Ovary (tissue), 7 donors: ENCODE measurements at regions not wholly inside any gene's neighbourhood (a gene's known extent, or its start where the extent isn't known, plus 50 kb on each side); places are given as distances from the start of the nearest gene placed in this dataset.

ENCODE experiments used
- DNase-seq, 5 donors: peaks; one replicate each; pipeline ENCODE4 v3.0.0-alpha.2; 2019 to 2020
- H3K27ac ChIP-seq, 2 donors: fragments of 200-600 bp; one replicate each; pipeline versions ENCODE4 v1.5.1 to v1.8.0; 2019 to 2022
- H3K27me3 ChIP-seq: fragments of 200-600 bp; one replicate; pipeline ENCODE4 v1.8.0; 2022
- H3K36me3 ChIP-seq: fragments of 200-600 bp; sonication (generic); one replicate; pipeline ENCODE4 v1.5.1; 2019
- H3K4me1 ChIP-seq: one replicate; pipeline ENCODE4 v1.8.1; 2013; ENCODE audit warnings: mild to moderate bottlenecking, moderate library complexity; ENCODE audit not compliant: insufficient read depth
- H3K4me3 ChIP-seq: fragments of 200-600 bp; sonication (generic); one replicate; pipeline ENCODE4 v1.5.1; 2017
- H3K9me3 ChIP-seq, 2 donors: fragments of 200-600 bp in 1 of 2; sonication (generic) in 1 of 2; one replicate each; pipeline versions ENCODE4 v1.5.1 to v1.8.1; 2013 to 2019; ENCODE audit warnings: mild to moderate bottlenecking in 1 of 2, moderate library complexity in 1 of 2
- EP300 ChIP-seq: sonication (generic); formaldehyde crosslinking; IDR thresholded peaks from one replicate; pipeline ENCODE4 v1.6.1; 2017; ENCODE audit warnings: antibody characterized with exemption
- POLR2A ChIP-seq: fragments of 450-650 bp; IDR thresholded peaks from one replicate; pipeline ENCODE4 v1.6.1; 2017; ENCODE audit warnings: antibody characterized with exemption, mild to moderate bottlenecking, moderate library complexity
- WGBS, 3 donors: extraction: QIAGEN DNeasy Blood & Tissue Kit in 1 of 3; methylation state at CpG; one replicate each; pipeline versions ENCODE4 v1.1.5 to v1.1.7; 2013 to 2017; 5-methylcytosine and 5-hydroxymethylcytosine counted together
- intact Hi-C, 4 donors: fragments of 100-400 bp; cut with DNase I; formaldehyde crosslinking; loops; one replicate each; pipeline versions ENCODE4 v1.11.0 to v1.15.1; 2022 to 2023
- TF ChIP-seq, protein P1 (sequence below), 3 donors: fragments of 450-650 bp in 2 of 3; fragments of 200-600 bp in 1 of 3; IDR thresholded peaks; one replicate each; pipeline versions ENCODE4 v1.5.1 to v1.8.0; 2016 to 2022; ENCODE audit warnings: antibody characterized with exemption in 3 of 3, mild to moderate bottlenecking in 1 of 3
- donor health status: DM: no; HTN: no; CAD: no; lungs with moderate emphysema.
- donor health status: DM: no; HTN: no; CAD: no.
- donor health status: Bipolar disorder and iron deficiency.
- donor health status: DM: no; HTN: no; CAD: no.
- donor health status: DM: yes; HTN: yes; CAD: no.

DNA sequence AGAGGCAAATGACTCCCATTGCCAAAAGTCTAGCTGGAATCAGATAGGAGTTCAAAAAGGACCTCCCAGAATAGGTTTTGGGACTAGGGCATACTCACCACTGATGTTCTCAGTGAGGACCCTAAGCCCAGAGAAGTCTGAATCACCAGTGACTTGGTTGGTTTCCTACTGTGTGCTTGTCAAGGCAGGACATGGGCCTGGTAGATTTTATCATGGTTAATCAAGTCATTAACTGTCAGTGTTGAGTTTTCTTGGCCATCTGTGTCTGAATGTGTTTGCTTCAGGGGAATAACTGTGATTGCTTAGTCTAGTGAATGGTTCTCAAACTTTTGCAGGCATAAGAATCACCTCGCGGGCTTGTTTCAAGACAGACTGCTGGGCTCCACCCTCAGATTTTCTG is 99.0 kb upstream of the GDNF start:
- WGBS, 3 donors, result 91 to 97% (median 97%) methylated on average over 2 of the region's 2 CpGs
- intact Hi-C loops, result no loop called here
- TF ChIP-seq POLR2A, result no peak
- TF ChIP-seq EP300, result no peak
- TF ChIP-seq, protein P1, sequence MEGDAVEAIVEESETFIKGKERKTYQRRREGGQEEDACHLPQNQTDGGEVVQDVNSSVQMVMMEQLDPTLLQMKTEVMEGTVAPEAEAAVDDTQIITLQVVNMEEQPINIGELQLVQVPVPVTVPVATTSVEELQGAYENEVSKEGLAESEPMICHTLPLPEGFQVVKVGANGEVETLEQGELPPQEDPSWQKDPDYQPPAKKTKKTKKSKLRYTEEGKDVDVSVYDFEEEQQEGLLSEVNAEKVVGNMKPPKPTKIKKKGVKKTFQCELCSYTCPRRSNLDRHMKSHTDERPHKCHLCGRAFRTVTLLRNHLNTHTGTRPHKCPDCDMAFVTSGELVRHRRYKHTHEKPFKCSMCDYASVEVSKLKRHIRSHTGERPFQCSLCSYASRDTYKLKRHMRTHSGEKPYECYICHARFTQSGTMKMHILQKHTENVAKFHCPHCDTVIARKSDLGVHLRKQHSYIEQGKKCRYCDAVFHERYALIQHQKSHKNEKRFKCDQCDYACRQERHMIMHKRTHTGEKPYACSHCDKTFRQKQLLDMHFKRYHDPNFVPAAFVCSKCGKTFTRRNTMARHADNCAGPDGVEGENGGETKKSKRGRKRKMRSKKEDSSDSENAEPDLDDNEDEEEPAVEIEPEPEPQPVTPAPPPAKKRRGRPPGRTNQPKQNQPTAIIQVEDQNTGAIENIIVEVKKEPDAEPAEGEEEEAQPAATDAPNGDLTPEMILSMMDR (IDR thresholded peaks at IDR 0.05), result no peak
- H3K36me3 ChIP-seq, result no peaks in the 10 kb centered on the region
- no peak overlapping the region for H3K27ac ChIP-seq
- no peaks in the 10 kb centered on the region for H3K9me3 ChIP-seq
- H3K4me1 ChIP-seq, result no peaks in the 10 kb centered on the region
- H3K4me3 ChIP-seq, result no peak overlapping the region
- no peaks in the 10 kb centered on the region for H3K27me3 ChIP-seq
- no peak for DNase-seq

DNA sequence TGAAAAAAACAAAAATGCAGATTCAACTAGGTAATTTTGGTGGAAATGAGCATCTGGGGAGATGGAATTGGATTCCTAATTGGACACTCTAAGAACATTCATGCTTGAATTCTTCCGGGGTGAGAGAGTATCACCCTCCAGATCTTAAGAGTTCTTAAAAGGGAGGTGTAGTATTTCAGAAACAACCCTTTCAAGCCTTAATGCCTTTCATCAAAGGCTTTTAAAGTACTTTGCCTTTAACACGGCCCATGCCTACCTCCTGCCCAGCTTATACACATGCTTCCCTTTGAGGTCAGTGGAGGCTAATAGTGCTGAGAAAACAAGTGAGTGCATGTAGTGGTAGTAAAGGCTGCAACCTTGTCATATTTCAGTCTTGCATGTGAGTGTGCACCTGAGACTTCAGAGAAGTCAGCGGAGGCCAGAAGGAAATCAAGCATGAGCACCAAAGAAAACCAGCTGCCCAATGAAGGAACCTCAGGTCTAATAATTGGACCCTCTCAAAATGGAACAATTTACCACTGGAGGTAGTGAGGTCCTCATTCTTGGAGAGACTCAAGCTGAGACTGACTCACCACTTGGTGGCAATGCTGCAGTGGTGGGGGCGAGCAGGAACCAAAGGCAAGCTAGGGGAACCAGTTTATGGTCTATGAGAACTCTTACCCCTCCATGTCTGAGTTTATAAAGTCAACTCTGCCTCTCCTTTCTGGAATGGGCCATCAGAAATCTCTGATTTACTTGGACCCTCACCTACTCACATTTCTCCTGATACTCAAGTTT is 98.4 kb upstream of the GDNF start:
- intact Hi-C loops, result no loop called here
- 64 to 73% (median 68%) methylated on average over 4 of the region's 4 CpGs for WGBS, 3 donors

DNA sequence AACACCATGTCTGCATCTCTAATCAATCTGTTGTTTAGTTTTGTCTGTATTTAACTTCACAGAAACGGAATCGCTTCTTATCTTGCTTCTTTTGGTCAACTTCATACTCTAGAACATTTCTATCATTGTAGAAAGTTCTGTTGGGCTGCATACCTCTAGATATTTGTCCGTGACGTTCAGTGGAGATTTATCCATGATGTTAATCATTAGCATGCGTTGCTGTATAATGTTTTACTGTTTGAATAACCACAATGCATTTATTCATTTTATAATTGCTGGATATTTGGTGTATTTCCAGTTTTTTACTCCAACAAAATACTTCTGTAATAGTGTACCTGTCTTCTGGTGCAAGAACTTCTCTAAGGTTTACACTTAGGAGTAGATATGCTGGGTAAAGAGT is 96.2 kb upstream of the GDNF start:
- H3K36me3 ChIP-seq, result no peaks in the 10 kb centered on the region
- TF ChIP-seq, protein P1 (IDR thresholded peaks at IDR 0.05), result no peak
- TF ChIP-seq POLR2A, result no peak
- no peak overlapping the region for H3K27ac ChIP-seq
- H3K27me3 ChIP-seq, result no peaks in the 10 kb centered on the region
- intact Hi-C loops, result no loop called here
- no peak overlapping the region for H3K4me3 ChIP-seq
- H3K9me3 ChIP-seq, result no peaks in the 10 kb centered on the region
- no peak for DNase-seq
- 84 to 93% (median 85%) methylated on average over 5 of the region's 5 CpGs for WGBS, 3 donors
- H3K4me1 ChIP-seq, result no peaks in the 10 kb centered on the region

More for the DNA sequence above, 98.4 kb upstream of the GDNF start:
- DNase-seq, result no peak
- TF ChIP-seq POLR2A (no peak), EP300 (no peak)
- TF ChIP-seq, protein P1 (IDR thresholded peaks at IDR 0.05), result no peak
- no peaks in the 10 kb centered on the region for H3K4me1 ChIP-seq
- no peaks in the 10 kb centered on the region for H3K36me3 ChIP-seq
- no peaks in the 10 kb centered on the region for H3K27me3 ChIP-seq
- H3K9me3 ChIP-seq, result no peaks in the 10 kb centered on the region
- H3K4me3 ChIP-seq, result no peak overlapping the region
- H3K27ac ChIP-seq, result no peak overlapping the region

DNA sequence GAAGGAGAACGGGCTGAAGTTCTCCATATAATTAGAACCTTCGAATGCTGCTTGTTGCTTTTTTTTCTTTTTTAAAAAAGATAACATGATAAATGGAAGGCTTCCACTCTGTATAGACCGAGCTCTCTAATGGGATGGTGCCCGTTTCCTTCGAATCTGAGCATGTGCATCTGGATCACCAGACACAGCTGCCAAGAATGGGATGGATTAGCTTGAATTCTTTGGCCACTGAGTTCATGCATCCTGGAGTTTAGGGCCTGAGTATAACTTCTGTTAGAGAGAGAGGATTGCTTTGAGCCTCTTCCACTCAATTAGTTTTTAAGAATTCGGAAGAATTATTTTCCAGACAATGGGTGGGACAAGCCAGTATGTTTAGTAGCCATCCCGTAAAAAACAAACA is 93.7 kb upstream of the GDNF start:
- intact Hi-C loops, result no loop called here
- no peaks in the 10 kb centered on the region for H3K4me1 ChIP-seq
- DNase-seq, result no peak
- no peaks in the 10 kb centered on the region for H3K9me3 ChIP-seq
- no peak overlapping the region for H3K4me3 ChIP-seq
- no peaks in the 10 kb centered on the region for H3K36me3 ChIP-seq
- WGBS, 3 donors, result 56 to 70% (median 62%) methylated on average over 7 of the region's 7 CpGs
- TF ChIP-seq, protein P1 (IDR thresholded peaks at IDR 0.05), result no peak
- TF ChIP-seq EP300 (no peak), POLR2A (no peak)
- H3K27ac ChIP-seq, result no peak overlapping the region
- H3K27me3 ChIP-seq, result no peaks in the 10 kb centered on the region
